Testis (tissue), 2 donors: ENCODE measurements at regions not wholly inside any gene's neighbourhood (a gene's known extent, or its start where the extent isn't known, plus 50 kb on each side); places are given as distances from the start of the nearest gene placed in this dataset.

ENCODE experiments used
- DNase-seq: peaks from one replicate; pipeline ENCODE4 v3.0.0-alpha.2; 2019
- H3K27ac ChIP-seq, 2 donors: fragments of 200-600 bp; sonication (generic); one replicate each; pipeline ENCODE4 v1.5.1; 2019
- H3K27me3 ChIP-seq: fragments of 200-600 bp; sonication (generic); one replicate; pipeline ENCODE4 v1.5.1; 2019
- H3K36me3 ChIP-seq: fragments of 200-600 bp; sonication (generic); one replicate; pipeline ENCODE4 v1.5.1; 2017; ENCODE audit warnings: low read depth; ENCODE audit errors: missing control alignments
- H3K4me1 ChIP-seq: fragments of 200-600 bp; sonication (generic); one replicate; pipeline ENCODE4 v1.5.1; 2019
- H3K4me3 ChIP-seq, 2 donors: fragments of 200-600 bp; sonication (generic); one replicate each; pipeline ENCODE4 v1.5.1; 2017 to 2019
- H3K9me3 ChIP-seq: fragments of 200-600 bp; sonication (generic); one replicate; pipeline ENCODE4 v1.5.1; 2017
- POLR2A ChIP-seq: fragments of 450-650 bp; IDR thresholded peaks from one replicate; pipeline ENCODE4 v1.6.1; 2017; ENCODE audit warnings: antibody characterized with exemption, mild to moderate bottlenecking, moderate library complexity
- WGBS, 2 donors: methylation state at CpG; one replicate each; pipeline ENCODE4 v1.1.5; 2018; 5-methylcytosine and 5-hydroxymethylcytosine counted together
- intact Hi-C: fragments of 100-400 bp; cut with DNase I; formaldehyde crosslinking; loops from one replicate; pipeline ENCODE4 v1.15.1; 2023; ENCODE audit warnings: low total_unique reads
- TF ChIP-seq, protein P1 (sequence below), 3 experiments: fragments of 450-650 bp in 2 of 3; fragments of 200-600 bp in 1 of 3; sonication (generic) in 1 of 3; IDR thresholded peaks; one replicate each; pipeline ENCODE4 v1.5.1; 2016 to 2019; ENCODE audit warnings: antibody characterized with exemption in 3 of 3, mild to moderate bottlenecking in 2 of 3, moderate library complexity in 1 of 3

- 72 to 78% methylated on average over 7 of the region's 7 CpGs for WGBS, 2 donors
- H3K9me3 ChIP-seq = no peaks in the 10 kb centered on the region
- no peak overlapping the region for H3K4me3 ChIP-seq
- H3K27ac ChIP-seq = no peak overlapping the region
- no peaks in the 10 kb centered on the region for H3K36me3 ChIP-seq
- H3K4me1 ChIP-seq = peaks cover 5% of the 10 kb centered on the region
- no peak for DNase-seq
- H3K27me3 ChIP-seq = no peaks in the 10 kb centered on the region
- intact Hi-C loops = no loop called here
- no peak for TF ChIP-seq POLR2A
- TF ChIP-seq, protein P1, sequence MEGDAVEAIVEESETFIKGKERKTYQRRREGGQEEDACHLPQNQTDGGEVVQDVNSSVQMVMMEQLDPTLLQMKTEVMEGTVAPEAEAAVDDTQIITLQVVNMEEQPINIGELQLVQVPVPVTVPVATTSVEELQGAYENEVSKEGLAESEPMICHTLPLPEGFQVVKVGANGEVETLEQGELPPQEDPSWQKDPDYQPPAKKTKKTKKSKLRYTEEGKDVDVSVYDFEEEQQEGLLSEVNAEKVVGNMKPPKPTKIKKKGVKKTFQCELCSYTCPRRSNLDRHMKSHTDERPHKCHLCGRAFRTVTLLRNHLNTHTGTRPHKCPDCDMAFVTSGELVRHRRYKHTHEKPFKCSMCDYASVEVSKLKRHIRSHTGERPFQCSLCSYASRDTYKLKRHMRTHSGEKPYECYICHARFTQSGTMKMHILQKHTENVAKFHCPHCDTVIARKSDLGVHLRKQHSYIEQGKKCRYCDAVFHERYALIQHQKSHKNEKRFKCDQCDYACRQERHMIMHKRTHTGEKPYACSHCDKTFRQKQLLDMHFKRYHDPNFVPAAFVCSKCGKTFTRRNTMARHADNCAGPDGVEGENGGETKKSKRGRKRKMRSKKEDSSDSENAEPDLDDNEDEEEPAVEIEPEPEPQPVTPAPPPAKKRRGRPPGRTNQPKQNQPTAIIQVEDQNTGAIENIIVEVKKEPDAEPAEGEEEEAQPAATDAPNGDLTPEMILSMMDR (IDR thresholded peaks at IDR 0.05) = no peak
Measured at GRCh38 chr21:17053321-17053720, 459.5 kb upstream of the CXADR start.

DNA sequence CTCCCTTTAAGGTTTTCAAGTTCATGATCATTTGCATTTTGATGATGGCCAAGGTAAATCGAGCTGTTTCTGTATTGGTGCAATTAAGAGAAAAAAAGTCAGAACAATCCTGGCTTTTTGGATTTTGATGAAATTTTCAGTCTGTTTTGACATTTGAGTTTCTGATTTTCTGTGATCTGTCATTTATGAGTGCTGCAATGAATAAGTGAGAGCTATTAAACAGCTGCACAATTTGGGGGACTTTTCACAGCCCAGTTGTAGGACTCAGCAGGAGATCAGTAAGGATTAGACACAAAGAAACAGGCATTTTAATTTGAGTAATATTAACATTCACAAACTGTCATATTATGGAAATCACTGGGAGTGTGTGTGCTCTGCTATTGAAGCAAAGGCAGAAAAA, 452.9 kb upstream of the CXADR start:
- DNase-seq = no peak
- Histone ChIP-seq H3K27ac (no peak overlapping the region), H3K27me3 (no peaks in the 10 kb centered on the region), H3K4me1 (no peaks in the 10 kb centered on the region), H3K9me3 (no peaks in the 10 kb centered on the region), H3K4me3 (no peak overlapping the region), H3K36me3 (no peaks in the 10 kb centered on the region)
- whole genome bisulfite sequencing, 2 donors = 63 to 90% methylated on average over 1 of the region's 1 CpG
- intact Hi-C loops = no loop called here
- no peak for TF ChIP-seq POLR2A
- TF ChIP-seq, protein P1 (IDR thresholded peaks at IDR 0.05) = no peak

GRCh38 chr21:17066006-17066405, 446.8 kb upstream of the CXADR start:
- Histone ChIP-seq H3K27me3 (no peaks in the 10 kb centered on the region), H3K4me1 (no peaks in the 10 kb centered on the region), H3K36me3 (no peaks in the 10 kb centered on the region), H3K27ac (no peak overlapping the region), H3K4me3 (no peak overlapping the region), H3K9me3 (no peaks in the 10 kb centered on the region)
- no peak for TF ChIP-seq POLR2A
- TF ChIP-seq, protein P1 (IDR thresholded peaks at IDR 0.05) = no peak
- DNase-seq = no peak
- intact Hi-C loops = no loop called here

- Histone ChIP-seq H3K4me1 (no peaks in the 10 kb centered on the region), H3K4me3 (no peak overlapping the region), H3K36me3 (no peaks in the 10 kb centered on the region), H3K27ac (no peak overlapping the region), H3K27me3 (no peaks in the 10 kb centered on the region), H3K9me3 (no peaks in the 10 kb centered on the region)
- intact Hi-C loops = no loop called here
- TF ChIP-seq, protein P1 (IDR thresholded peaks at IDR 0.05) = no peak
- TF ChIP-seq POLR2A = no peak
- 98% methylated on average over 3 of the region's 3 CpGs for WGBS, 2 donors
- no peak for DNase-seq
Measured at GRCh38 chr21:17071093-17071492, 441.8 kb upstream of the CXADR start.

DNA sequence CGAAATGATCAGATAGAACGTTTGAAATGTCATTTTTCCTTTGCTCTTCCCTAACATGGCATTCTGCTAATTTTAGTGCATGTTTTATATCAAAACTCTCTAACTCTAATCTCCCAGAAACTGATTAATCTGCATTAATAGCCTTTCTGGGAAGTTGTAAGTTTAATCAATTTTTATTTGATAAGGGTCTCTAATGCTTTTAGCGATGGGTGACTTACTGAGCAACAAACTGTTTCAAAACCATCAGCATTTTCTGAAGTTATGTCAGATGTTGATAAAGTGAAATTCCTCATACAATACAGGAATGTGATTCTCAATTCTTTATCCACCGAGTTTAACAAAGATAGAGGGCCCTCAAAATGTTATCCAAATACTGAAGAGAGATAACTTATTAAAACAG, 431.6 kb upstream of the CXADR start:
- H3K27ac ChIP-seq = no peak overlapping the region
- no peak for TF ChIP-seq POLR2A
- TF ChIP-seq, protein P1 (IDR thresholded peaks at IDR 0.05) = no peak
- no peaks in the 10 kb centered on the region for H3K4me1 ChIP-seq
- H3K27me3 ChIP-seq = no peaks in the 10 kb centered on the region
- 72% methylated on average over 4 of the region's 4 CpGs for WGBS, 2 donors
- H3K4me3 ChIP-seq = no peak overlapping the region
- no peak for DNase-seq
- intact Hi-C loops = no loop called here
- no peaks in the 10 kb centered on the region for H3K9me3 ChIP-seq
- no peaks in the 10 kb centered on the region for H3K36me3 ChIP-seq
